H9 (cell line): ENCODE measurements at regions not wholly inside any gene's neighbourhood (a gene's known extent, or its start where the extent isn't known, plus 50 kb on each side); places are given as distances from the start of the nearest gene placed in this dataset.

Source experiments
- DNase-seq: peaks from one replicate; pipeline ENCODE4 v3.0.0-alpha.2; 2017
- H2AFZ ChIP-seq: one replicate; pipeline ENCODE4 v1.6.1; 2013; ENCODE audit warnings: mild to moderate bottlenecking, low read length, control low read depth, moderate library complexity
- H2AK5ac ChIP-seq: 2 replicates; pipeline ENCODE4 v1.6.1; 2013; ENCODE audit warnings: low read length, control low read depth, mixed read lengths; ENCODE audit not compliant: insufficient read length
- H2BK120ac ChIP-seq: one replicate; pipeline ENCODE4 v1.6.1; 2013; ENCODE audit warnings: low read depth, mild to moderate bottlenecking, low read length, control low read depth, inconsistent platforms; ENCODE audit not compliant: poor library complexity, severe bottlenecking
- H2BK12ac ChIP-seq: 2 replicates; pipeline ENCODE4 v1.6.1; 2013; ENCODE audit warnings: low read length, control low read depth, mixed read lengths, low read depth; ENCODE audit not compliant: insufficient read length
- H2BK15ac ChIP-seq: 2 replicates; pipeline ENCODE4 v1.6.1; 2013; ENCODE audit warnings: low read depth, low read length, control low read depth
- H2BK20ac ChIP-seq: one replicate; pipeline ENCODE4 v1.6.1; 2013; ENCODE audit warnings: low read depth, mild to moderate bottlenecking, low read length, control low read depth, inconsistent platforms; ENCODE audit not compliant: poor library complexity, severe bottlenecking
- H2BK5ac ChIP-seq: 2 replicates; pipeline ENCODE4 v1.6.1; 2013; ENCODE audit warnings: low read length, control low read depth, mixed read lengths; ENCODE audit not compliant: insufficient read length
- H3K14ac ChIP-seq: 2 replicates; pipeline ENCODE4 v1.6.1; 2013; ENCODE audit warnings: low read length, control low read depth; ENCODE audit not compliant: insufficient read depth
- H3K18ac ChIP-seq: 2 replicates; pipeline ENCODE4 v1.6.1; 2013; ENCODE audit warnings: low read depth, mild to moderate bottlenecking, mixed read lengths, low read length, control low read depth; ENCODE audit not compliant: insufficient read length
- H3K23ac ChIP-seq: 2 replicates; pipeline ENCODE4 v1.6.1; 2013; ENCODE audit warnings: low read length, control low read depth, mixed read lengths, low read depth; ENCODE audit not compliant: insufficient read length
- H3K23me2 ChIP-seq: 2 replicates; pipeline ENCODE4 v1.6.1; 2013; ENCODE audit warnings: low read depth, mild to moderate bottlenecking, mixed read lengths, low read length, control low read depth; ENCODE audit not compliant: insufficient read length, poor library complexity, severe bottlenecking
- H3K27ac ChIP-seq: 2 replicates; pipeline ENCODE4 v1.5.1; 2013; ENCODE audit warnings: low read length, control low read depth, mixed read lengths, low read depth; ENCODE audit not compliant: insufficient read length
- H3K27me3 ChIP-seq: 2 replicates; pipeline ENCODE4 v1.6.1; 2013; ENCODE audit warnings: low read length, control low read depth, inconsistent platforms; ENCODE audit not compliant: insufficient read depth
- H3K4ac ChIP-seq: 2 replicates; pipeline ENCODE4 v1.6.1; 2013; ENCODE audit warnings: low read depth, mild to moderate bottlenecking, control low read depth, inconsistent platforms, low read length, moderate library complexity
- H3K4me1 ChIP-seq: 2 replicates; pipeline ENCODE4 v1.6.1; 2013; ENCODE audit warnings: low read length, control low read depth, inconsistent platforms; ENCODE audit not compliant: insufficient read depth
- H3K4me2 ChIP-seq: 2 replicates; pipeline ENCODE4 v1.6.1; 2013; ENCODE audit warnings: low read length, control low read depth, mixed read lengths; ENCODE audit not compliant: insufficient read length, insufficient read depth
- H3K56ac ChIP-seq: 2 replicates; pipeline ENCODE4 v1.6.1; 2013; ENCODE audit warnings: low read depth, mild to moderate bottlenecking, mixed read lengths, low read length, control low read depth; ENCODE audit not compliant: insufficient read length
- H3K79me1 ChIP-seq: 2 replicates; pipeline ENCODE4 v1.6.1; 2013; ENCODE audit warnings: low read depth, mild to moderate bottlenecking, moderate library complexity, low read length, control low read depth, inconsistent platforms; ENCODE audit not compliant: insufficient read depth, poor library complexity, severe bottlenecking
- H3K79me2 ChIP-seq: 2 replicates; pipeline ENCODE4 v1.6.1; 2013; ENCODE audit warnings: low read length, control low read depth, inconsistent platforms; ENCODE audit not compliant: insufficient read depth
- H3K9ac ChIP-seq: 2 replicates; pipeline ENCODE4 v1.6.1; 2013; ENCODE audit warnings: low read length, control low read depth, mixed read lengths; ENCODE audit not compliant: insufficient read length; ENCODE audit errors: extremely low read depth
- H3K9me3 ChIP-seq: one replicate; pipeline ENCODE4 v1.6.1; 2013; ENCODE audit warnings: low read depth, low read length, inconsistent platforms; ENCODE audit not compliant: control insufficient read depth
- H3T11ph ChIP-seq: one replicate; pipeline ENCODE4 v1.6.1; 2013; ENCODE audit warnings: mild to moderate bottlenecking, low read length, control low read depth, inconsistent platforms
- H4K20me1 ChIP-seq: one replicate; pipeline ENCODE4 v1.6.1; 2013; ENCODE audit not compliant: control insufficient read depth, insufficient read length, insufficient read depth
- H4K5ac ChIP-seq: 2 replicates; pipeline ENCODE4 v1.6.1; 2013; ENCODE audit warnings: low read depth, mild to moderate bottlenecking, mixed read lengths, low read length, control low read depth; ENCODE audit not compliant: insufficient read length
- H4K8ac ChIP-seq: replicated peaks from 2 replicates; pipeline ENCODE4 v1.6.1; 2013; ENCODE audit warnings: low read length, control low read depth, mixed read lengths, low read depth; ENCODE audit not compliant: insufficient read length
- H4K91ac ChIP-seq: 2 replicates; pipeline ENCODE4 v1.6.1; 2013; ENCODE audit warnings: low read depth, mild to moderate bottlenecking, moderate library complexity, mixed read lengths, low read length, control low read depth; ENCODE audit not compliant: insufficient read length
- H3K27ac Mint-ChIP-seq, 3 experiments: 2 replicates in 2 of 3; 3 replicates in 1 of 3; pipeline ENCODE4 v1.8.0; 2020 to 2021; ENCODE audit warnings: mixed read lengths in 3 of 3, mild to moderate bottlenecking in 1 of 3, moderate library complexity in 1 of 3
- H3K27me3 Mint-ChIP-seq: 2 replicates; pipeline ENCODE4 v1.8.0; 2021; ENCODE audit warnings: low read depth, mild to moderate bottlenecking, moderate library complexity, mixed read lengths
- H3K36me3 Mint-ChIP-seq, 3 experiments: 2 replicates in 2 of 3; 3 replicates in 1 of 3; pipeline ENCODE4 v1.8.0; 2020 to 2021; ENCODE audit warnings: low read depth in 3 of 3, mixed read lengths in 3 of 3; ENCODE audit not compliant: insufficient read depth in 1 of 3
- H3K4me1 Mint-ChIP-seq, 2 experiments: 2 replicates each; pipeline ENCODE4 v1.8.0; 2020; ENCODE audit warnings: mixed read lengths in 2 of 2
- H3K4me3 Mint-ChIP-seq, 2 experiments: 2 replicates in 1 of 2; 3 replicates in 1 of 2; pipeline ENCODE4 v1.8.0; 2020 to 2021; ENCODE audit warnings: mild to moderate bottlenecking in 2 of 2, mixed read lengths in 2 of 2, moderate library complexity in 1 of 2
- H3K9me3 Mint-ChIP-seq, 2 experiments: 2 replicates in 1 of 2; 3 replicates in 1 of 2; pipeline ENCODE4 v1.8.0; 2020; ENCODE audit warnings: mild to moderate bottlenecking in 2 of 2, mixed read lengths in 2 of 2, moderate library complexity in 1 of 2
- WGBS: extraction: QIAGEN DNeasy Blood & Tissue Kit; methylation state at CpG from one replicate; pipeline ENCODE4 v1.1.7; 2013; ENCODE audit warnings: missing lambda C conversion rate, low lambda C conversion rate, mixed read lengths; ENCODE audit not compliant: insufficient read length; ENCODE audit errors: extremely low coverage; 5-methylcytosine and 5-hydroxymethylcytosine counted together
- TF ChIP-seq, protein P1 (sequence below): fragments of 200-600 bp; sonication (generic); conservative IDR thresholded peaks from 3 replicates; pipeline ENCODE4 v1.8.0; 2021; ENCODE audit warnings: antibody characterized with exemption, mild to moderate bottlenecking

DNA sequence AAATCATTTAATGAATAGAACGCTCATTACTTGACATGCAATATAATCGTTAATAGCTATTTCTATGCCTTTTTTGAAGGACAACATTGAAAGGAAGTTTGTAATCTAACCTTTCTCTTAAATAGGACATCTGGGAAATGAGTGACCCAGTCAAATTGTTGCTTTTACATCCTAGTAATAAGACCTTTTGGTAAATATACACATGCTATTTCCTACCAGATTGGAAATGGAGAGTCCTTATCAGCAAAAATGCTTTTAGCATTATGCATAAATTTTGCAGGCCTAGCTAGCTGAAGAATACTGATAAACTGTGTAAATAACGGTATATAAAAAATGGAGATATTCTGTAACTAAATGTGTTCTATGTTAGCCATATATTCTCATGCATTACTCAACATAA, 567.3 kb upstream of the DSEL start:
- no peak overlapping the region for H2BK120ac ChIP-seq
- no peaks in the 10 kb centered on the region for H3K79me1 ChIP-seq
- Mint-ChIP-seq H3K9me3 (no peaks in the 10 kb centered on the region), H3K4me3 (no peak overlapping the region), H3K4me1 (peaks cover 13 to 21% of the 10 kb centered on the region in 2 experiments), H3K36me3 (no peaks in the 10 kb centered on the region), H3K27me3 (no peaks in the 10 kb centered on the region), H3K27ac (no peak overlapping the region)
- H3K23ac ChIP-seq, result no peak overlapping the region
- H3K56ac ChIP-seq, result no peak overlapping the region
- no peak for DNase-seq
- no peak overlapping the region for H3K9ac ChIP-seq
- no CpG with 5 or more reads among the region's 3 CpGs for WGBS
- peaks cover 2% of the 10 kb centered on the region; the same call in 1 of the 2 replicates for H3K4me1 ChIP-seq
- no peaks in the 10 kb centered on the region for H3K9me3 ChIP-seq
- TF ChIP-seq, protein P1, sequence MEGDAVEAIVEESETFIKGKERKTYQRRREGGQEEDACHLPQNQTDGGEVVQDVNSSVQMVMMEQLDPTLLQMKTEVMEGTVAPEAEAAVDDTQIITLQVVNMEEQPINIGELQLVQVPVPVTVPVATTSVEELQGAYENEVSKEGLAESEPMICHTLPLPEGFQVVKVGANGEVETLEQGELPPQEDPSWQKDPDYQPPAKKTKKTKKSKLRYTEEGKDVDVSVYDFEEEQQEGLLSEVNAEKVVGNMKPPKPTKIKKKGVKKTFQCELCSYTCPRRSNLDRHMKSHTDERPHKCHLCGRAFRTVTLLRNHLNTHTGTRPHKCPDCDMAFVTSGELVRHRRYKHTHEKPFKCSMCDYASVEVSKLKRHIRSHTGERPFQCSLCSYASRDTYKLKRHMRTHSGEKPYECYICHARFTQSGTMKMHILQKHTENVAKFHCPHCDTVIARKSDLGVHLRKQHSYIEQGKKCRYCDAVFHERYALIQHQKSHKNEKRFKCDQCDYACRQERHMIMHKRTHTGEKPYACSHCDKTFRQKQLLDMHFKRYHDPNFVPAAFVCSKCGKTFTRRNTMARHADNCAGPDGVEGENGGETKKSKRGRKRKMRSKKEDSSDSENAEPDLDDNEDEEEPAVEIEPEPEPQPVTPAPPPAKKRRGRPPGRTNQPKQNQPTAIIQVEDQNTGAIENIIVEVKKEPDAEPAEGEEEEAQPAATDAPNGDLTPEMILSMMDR, result no peak
- H3K79me2 ChIP-seq, result no peaks in the 10 kb centered on the region
- no peaks in the 10 kb centered on the region for H3K27me3 ChIP-seq
- no peak overlapping the region for H2BK12ac ChIP-seq
- no peak overlapping the region for H3K4ac ChIP-seq
- no peak overlapping the region for H2BK5ac ChIP-seq
- no peak overlapping the region for H4K8ac ChIP-seq
- no peak overlapping the region for H3K14ac ChIP-seq
- no peak overlapping the region for H2AFZ ChIP-seq
- no peaks in the 10 kb centered on the region for H3K23me2 ChIP-seq
- H2BK20ac ChIP-seq, result no peak overlapping the region
- H4K20me1 ChIP-seq, result no peaks in the 10 kb centered on the region
- H3K4me2 ChIP-seq, result no peak overlapping the region
- H2AK5ac ChIP-seq, result no peak overlapping the region
- no peak overlapping the region for H4K91ac ChIP-seq
- no peak overlapping the region for H4K5ac ChIP-seq
- H2BK15ac ChIP-seq, result no peak overlapping the region
- no peak overlapping the region for H3T11ph ChIP-seq
- H3K18ac ChIP-seq, result no peak overlapping the region
- no peak overlapping the region for H3K27ac ChIP-seq
